RWPE2 (cell line): ENCODE measurements at regions not wholly inside any gene's neighbourhood (a gene's known extent, or its start where the extent isn't known, plus 50 kb on each side); places are given as distances from the start of the nearest gene placed in this dataset.

Experiments
- ATAC-seq: fragments of 200-7000 bp; cut with Tn5 transposase; 3 replicates; pipeline ENCODE4 v1.9.1; 2021; ENCODE audit warnings: low read depth
- DNase-seq: peaks from one replicate; pipeline ENCODE4 v3.0.0-alpha.2; 2020; ENCODE audit warnings: low spot score
- H3K27ac ChIP-seq: fragments of 450-650 bp; 2 replicates; pipeline ENCODE4 v1.5.1; 2017; ENCODE audit warnings: mild to moderate bottlenecking; ENCODE audit not compliant: poor library complexity, severe bottlenecking
- H3K27me3 ChIP-seq: fragments of 250-450 bp; sonication (Bioruptor Pico); 2 replicates; pipeline ENCODE4 v1.5.1; 2021; ENCODE audit warnings: mild to moderate bottlenecking, moderate library complexity; ENCODE audit not compliant: insufficient read depth, poor library complexity, severe bottlenecking
- H3K36me3 ChIP-seq: fragments of 250-450 bp; sonication (Bioruptor Pico); 2 replicates; pipeline ENCODE4 v1.5.1; 2020; ENCODE audit warnings: low read depth, mild to moderate bottlenecking, moderate library complexity
- H3K4me1 ChIP-seq: fragments of 250-450 bp; sonication (Bioruptor Pico); 2 replicates; pipeline ENCODE4 v1.5.1; 2021; ENCODE audit warnings: mild to moderate bottlenecking, moderate library complexity; ENCODE audit not compliant: insufficient read depth, poor library complexity, severe bottlenecking
- H3K4me3 ChIP-seq: fragments of 250-450 bp; sonication (Bioruptor Pico); 2 replicates; pipeline ENCODE4 v1.5.1; 2021; ENCODE audit warnings: mild to moderate bottlenecking, moderate library complexity; ENCODE audit not compliant: severe bottlenecking
- H3K9me3 ChIP-seq: fragments of 250-450 bp; sonication (Bioruptor Pico); 2 replicates; pipeline ENCODE4 v1.5.1; 2021; ENCODE audit warnings: mild to moderate bottlenecking, moderate library complexity; ENCODE audit not compliant: severe bottlenecking
- TF ChIP-seq, protein P1 (sequence below): fragments of 450-650 bp; IDR thresholded peaks from one replicate; pipeline ENCODE4 v1.5.1; 2017; ENCODE audit warnings: mild to moderate bottlenecking, moderate library complexity; ENCODE audit not compliant: poor library complexity, severe bottlenecking

- no peaks in the 10 kb centered on the region for H3K4me1 ChIP-seq
- ATAC-seq (no peak; the same call in 2 of the 3 replicates), DNase-seq (no peak)
- H3K27me3 ChIP-seq: no peaks in the 10 kb centered on the region
- TF ChIP-seq, protein P1, sequence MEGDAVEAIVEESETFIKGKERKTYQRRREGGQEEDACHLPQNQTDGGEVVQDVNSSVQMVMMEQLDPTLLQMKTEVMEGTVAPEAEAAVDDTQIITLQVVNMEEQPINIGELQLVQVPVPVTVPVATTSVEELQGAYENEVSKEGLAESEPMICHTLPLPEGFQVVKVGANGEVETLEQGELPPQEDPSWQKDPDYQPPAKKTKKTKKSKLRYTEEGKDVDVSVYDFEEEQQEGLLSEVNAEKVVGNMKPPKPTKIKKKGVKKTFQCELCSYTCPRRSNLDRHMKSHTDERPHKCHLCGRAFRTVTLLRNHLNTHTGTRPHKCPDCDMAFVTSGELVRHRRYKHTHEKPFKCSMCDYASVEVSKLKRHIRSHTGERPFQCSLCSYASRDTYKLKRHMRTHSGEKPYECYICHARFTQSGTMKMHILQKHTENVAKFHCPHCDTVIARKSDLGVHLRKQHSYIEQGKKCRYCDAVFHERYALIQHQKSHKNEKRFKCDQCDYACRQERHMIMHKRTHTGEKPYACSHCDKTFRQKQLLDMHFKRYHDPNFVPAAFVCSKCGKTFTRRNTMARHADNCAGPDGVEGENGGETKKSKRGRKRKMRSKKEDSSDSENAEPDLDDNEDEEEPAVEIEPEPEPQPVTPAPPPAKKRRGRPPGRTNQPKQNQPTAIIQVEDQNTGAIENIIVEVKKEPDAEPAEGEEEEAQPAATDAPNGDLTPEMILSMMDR: no peak
- no peak overlapping the region for H3K4me3 ChIP-seq
- no peaks in the 10 kb centered on the region for H3K9me3 ChIP-seq
- no peaks in the 10 kb centered on the region for H3K36me3 ChIP-seq
- no peak overlapping the region for H3K27ac ChIP-seq
These were observed 83.8 kb upstream of the JAK1 start for GRCh38 chr1:65049941-65050713.

DNA sequence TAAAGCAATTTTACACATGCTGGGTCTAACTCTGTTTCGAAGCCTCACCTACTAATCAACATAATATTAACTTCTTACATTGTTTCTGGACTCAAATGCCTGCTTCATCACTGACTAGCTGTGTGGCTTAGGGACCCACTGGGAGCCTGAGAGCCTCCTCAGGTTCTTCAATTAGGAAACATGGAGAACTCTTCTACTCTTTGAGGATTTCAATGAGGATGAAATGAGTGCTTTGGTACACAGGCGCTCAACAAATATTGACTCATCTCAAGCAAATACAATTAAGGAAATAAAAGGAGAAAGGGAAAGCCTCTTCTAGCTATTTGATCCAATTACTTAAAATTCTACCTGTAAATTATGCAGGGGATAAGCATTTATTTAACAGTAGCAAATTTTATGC, 84.4 kb upstream of the JAK1 start:
- Histone ChIP-seq H3K4me1 (no peaks in the 10 kb centered on the region), H3K36me3 (no peaks in the 10 kb centered on the region), H3K9me3 (no peaks in the 10 kb centered on the region), H3K4me3 (no peak overlapping the region), H3K27me3 (no peaks in the 10 kb centered on the region), H3K27ac (no peak overlapping the region)
- ATAC-seq: no peak
- TF ChIP-seq, protein P1: no peak
- DNase-seq: no peak

- H3K4me3 ChIP-seq: no peak overlapping the region
- H3K27ac ChIP-seq: no peak overlapping the region
- no peaks in the 10 kb centered on the region for H3K4me1 ChIP-seq
- DNase-seq (no peak), ATAC-seq (no peak)
- no peaks in the 10 kb centered on the region for H3K27me3 ChIP-seq
- TF ChIP-seq, protein P1: no peak
- H3K36me3 ChIP-seq: no peaks in the 10 kb centered on the region
- no peaks in the 10 kb centered on the region for H3K9me3 ChIP-seq
These were observed 88.1 kb upstream of the JAK1 start for GRCh38 chr1:65054481-65054880.

DNA sequence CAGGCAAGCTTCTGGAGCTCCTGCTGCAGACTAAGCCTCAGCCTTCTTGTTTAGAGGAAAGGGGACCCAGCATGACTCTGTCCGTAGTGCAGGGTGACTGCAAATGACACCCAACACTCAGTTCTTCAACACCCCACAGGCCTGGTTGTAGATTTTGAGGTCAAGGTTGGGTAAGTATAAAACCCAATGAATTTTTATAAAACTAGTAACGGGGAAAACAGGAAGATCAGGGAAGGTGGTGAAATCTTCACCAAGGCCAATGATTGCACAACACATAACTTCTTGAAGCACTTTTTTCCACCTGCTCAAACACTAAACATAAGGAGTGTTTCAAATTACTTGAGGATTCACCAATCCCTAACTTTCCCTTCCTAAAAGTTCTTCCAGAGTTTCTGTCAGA, 89.4 kb upstream of the JAK1 start:
- H3K4me3 ChIP-seq: no peak overlapping the region
- no peaks in the 10 kb centered on the region for H3K36me3 ChIP-seq
- DNase-seq (no peak), ATAC-seq (no peak)
- TF ChIP-seq, protein P1: no peak
- no peak overlapping the region for H3K27ac ChIP-seq
- H3K9me3 ChIP-seq: no peaks in the 10 kb centered on the region
- H3K27me3 ChIP-seq: no peaks in the 10 kb centered on the region
- no peaks in the 10 kb centered on the region for H3K4me1 ChIP-seq

GRCh38 chr1:65056234-65056633, 89.9 kb upstream of the JAK1 start:
- Histone ChIP-seq H3K36me3 (no peaks in the 10 kb centered on the region), H3K27ac (no peak overlapping the region), H3K4me3 (no peak overlapping the region), H3K4me1 (no peaks in the 10 kb centered on the region), H3K27me3 (no peaks in the 10 kb centered on the region), H3K9me3 (no peaks in the 10 kb centered on the region)
- DNase-seq (no peak), ATAC-seq (no peak)
- TF ChIP-seq, protein P1: no peak
